ENCODE measurements at regions not wholly inside any gene's neighbourhood (a gene's known extent, or its start where the extent isn't known, plus 50 kb on each side); places are given as distances from the start of the nearest gene placed in this dataset.
"Not testable (repeated sequence)": the region's sequence is repeated elsewhere in the genome, so short reads cannot be mapped to it uniquely, and the experiment has no call there.

DNA sequence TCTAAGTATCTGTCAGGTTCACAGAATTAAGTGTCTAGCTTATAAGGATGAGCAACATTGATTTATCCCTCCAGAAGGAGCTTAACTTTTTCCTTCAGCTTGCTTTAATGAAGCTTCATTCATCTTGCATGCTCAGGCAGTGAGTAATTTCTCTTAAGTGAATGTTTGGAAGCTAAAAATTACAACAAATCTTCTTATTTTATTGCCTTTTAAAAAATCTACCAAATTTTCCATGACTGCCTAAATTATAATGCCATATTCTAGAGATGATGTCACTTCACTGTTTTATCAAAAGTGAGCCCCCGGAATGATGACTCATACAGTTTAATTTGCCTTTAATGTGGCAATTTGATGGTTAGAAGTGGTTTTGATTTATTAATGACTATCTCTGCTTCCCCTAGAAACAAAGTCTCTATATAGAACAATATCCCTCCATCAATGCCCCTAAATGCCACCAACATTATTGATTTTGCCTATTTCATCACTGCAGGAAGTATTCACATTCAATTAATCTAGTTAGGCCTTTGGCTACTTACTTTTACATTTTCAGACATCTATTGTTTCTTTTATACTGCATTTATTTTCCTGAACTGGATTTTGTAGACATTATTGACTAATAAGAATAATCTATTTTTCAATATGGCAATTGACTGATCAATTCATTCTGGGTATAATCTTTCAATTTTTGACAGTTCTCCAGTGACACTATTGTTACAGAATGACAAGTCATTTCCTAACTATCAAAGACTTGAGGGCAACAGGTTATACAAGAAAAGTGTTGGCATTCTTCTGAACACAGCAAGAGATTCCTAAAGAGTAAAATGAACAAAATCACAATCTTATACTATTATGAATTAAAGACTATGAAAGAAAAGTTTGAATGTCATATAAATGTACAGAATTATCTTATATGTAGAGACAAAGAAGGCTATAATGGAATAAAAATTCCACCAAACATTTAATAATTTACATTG lies 139.3 kb upstream of the ODAD2 start:
- no peak for DNase-seq (ENCODE audit: low read depth, low spot score)

DNA sequence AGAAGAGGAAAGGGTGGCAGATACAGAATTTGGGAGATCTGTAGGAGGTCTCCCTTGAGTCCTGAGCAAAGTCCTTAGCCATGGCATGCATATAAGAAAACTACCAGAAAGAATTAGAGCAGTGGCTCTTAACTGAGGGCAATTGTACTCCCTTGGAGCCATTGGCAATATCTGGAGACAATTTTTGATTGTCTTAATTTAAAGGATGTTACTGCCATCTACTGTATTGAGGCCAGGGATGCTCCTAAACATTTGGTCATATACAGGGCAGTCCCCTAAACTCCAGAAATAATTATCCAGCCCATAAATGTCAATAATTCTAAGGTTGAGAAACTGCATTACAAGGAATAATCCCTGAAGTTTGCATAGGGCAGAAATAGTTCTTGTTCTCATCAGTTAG lies 136.4 kb upstream of the ODAD2 start:
- DNase-seq (ENCODE audit: low read depth, low spot score), result no peak

DNA sequence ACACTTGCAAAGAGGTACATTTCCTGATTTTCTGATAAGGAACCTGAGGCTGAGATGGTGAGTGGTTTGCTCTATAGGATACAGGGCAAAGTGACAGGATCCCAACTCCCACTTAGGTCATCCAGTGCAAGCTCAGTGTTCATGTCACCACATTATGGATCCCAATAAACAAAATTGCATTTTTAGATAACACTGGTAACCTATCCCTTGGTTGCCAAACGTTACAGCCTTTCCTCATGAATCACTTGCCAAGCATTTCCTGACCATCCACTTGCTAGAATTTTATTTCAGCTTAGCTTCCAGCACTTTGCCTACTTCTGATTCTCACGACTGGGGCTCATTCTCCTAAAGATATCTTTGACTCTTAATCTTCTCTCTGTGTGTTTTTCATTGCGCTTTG lies 131.4 kb upstream of the ODAD2 start:
- peak; percentile 60 for DNase-seq (ENCODE audit: low read depth, low spot score)

DNA sequence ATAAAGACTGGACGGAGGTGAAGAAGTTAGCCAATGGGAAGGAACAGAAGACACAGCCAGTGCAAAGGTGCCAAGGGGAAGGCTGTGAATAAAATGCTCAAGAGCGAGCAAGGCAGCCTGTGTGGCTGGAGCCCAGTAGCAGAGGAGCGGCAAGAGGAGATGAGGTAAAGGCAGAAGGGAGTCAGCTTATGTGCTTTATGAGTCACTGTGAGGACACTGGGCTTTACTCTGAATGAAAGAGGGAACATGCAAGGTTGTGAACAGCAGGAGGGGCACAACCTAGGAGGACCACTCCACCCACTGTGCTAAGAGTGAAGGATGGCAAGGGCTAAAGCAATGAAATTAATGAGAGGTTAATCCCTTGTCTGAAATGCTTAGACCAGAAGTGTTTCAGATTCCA lies 129.0 kb upstream of the ODAD2 start:
- no peak for DNase-seq (ENCODE audit: low read depth, low spot score)

DNA sequence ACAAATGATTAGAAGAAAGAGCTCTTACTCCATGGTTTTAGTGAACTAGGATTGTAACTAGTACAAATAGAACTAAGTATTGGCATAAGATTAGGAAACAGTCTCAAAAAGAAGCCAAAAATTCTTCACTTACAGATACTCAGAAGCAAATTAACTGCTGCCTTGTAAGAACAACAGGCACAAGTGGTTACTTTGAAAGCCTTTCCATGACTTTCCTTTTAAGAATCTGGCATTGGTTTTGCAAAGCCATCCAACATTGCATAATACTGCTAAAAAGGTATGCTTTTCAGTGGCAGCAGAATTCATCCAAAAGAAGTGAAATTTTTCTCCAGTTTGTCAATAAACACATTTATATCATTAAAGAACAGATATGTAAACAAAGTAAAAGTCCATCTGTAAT lies 126.8 kb upstream of the ODAD2 start:
- DNase-seq (ENCODE audit: low read depth, low spot score), result no peak

DNA sequence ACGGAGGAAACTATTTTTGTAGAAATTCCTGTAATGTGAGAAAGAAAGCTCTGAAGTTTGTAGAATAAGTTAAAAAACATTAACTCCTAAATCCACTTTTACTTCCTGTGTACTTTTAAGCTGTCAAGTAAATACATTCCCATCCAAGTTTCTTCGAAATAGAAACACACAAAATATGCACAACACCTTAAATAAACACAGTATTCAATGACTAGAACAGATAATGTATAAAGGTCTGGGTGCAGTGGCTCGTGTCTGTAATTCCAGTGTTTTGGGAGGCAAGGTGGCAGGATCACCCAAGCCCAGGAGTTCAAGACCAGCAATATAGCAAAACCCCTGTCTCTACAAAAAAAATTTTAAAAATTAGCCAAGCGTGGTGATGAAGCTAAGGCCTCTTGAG lies 121.9 kb upstream of the ODAD2 start:
- no peak for DNase-seq (ENCODE audit: low read depth, low spot score)

DNA sequence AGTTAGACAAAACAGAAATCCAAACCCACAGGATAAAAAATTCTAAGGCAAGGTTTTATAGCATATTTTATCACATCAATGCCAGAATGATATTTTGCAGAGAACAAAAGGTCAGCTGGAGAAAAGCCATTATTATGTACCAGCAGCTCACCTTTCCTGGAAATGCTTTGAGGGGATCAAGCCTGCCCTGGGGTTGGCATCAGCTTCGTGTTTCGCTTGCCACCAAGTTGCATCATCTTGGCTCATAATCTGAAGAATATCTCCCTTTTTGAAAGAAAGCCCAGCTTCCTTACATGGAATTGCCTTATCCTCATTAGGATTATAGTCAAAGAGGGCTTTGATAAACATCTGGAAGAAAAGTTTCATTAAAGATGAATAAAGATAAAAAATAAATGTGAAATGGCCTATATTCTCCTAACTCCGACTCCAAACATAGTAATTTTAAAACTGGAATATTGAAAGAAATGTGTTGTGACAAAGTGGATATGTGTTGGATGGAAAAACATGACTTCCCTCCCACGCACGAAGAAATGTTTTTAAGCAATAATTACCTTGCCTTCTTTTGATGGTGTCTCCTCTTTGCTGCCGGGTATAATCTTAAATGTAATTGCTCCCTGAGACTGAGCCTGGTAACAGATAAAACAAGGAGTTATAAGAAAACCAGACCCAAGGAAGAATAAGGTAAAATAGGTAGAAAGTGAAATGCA lies 121.3 kb upstream of the ODAD2 start:
- no peak for DNase-seq (ENCODE audit: low read depth, low spot score)

DNA sequence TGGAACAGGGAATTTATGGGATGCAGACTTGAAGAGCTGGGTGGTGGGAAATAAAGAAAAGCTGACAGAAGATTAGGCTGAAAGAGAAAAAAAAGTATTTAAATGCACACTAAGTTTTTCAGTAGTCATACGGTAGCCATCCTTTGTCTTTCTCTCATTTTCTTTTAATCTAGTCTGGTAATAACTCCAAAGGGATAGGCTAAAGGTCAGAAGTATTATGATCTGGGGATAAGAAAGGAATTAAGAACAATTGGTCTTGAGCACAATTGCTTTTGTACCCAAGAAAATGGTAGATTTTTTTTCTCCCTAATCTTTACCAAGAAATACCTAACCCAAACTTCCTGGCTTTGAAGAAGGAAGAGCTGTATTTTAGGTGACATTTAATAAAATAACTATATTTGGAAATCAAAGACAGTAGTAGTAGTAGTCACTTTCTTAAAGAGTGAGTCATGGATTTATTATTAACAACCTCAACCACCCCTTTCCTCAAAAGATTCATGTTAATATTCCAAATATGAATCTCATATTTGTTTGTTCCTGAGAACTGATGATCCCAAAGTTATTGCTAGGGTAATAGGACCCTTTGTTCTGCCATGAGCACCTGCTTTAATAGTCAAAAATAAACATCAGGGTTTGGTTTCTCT lies 120.2 kb upstream of the ODAD2 start:
- DNase-seq (ENCODE audit: low read depth, low spot score), result no peak

DNA sequence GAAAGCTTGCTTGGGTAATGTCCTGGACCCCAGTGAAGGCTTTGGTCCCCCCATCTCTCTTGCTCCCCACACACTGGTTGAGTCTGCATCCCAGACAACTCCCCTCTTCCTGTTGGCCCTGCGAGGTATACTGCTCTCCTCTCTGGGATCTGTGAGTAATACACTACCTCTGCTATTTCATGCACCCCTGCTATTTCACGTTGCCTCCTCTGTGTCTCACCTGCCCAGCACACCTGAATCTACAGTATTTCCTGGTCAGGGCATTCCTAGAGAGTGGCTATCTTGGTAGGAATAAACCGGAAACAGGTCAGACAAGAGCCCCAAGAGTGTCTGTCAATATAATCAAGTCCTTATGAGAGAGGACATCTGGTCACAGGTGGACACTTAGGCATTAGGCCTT lies 114.3 kb upstream of the ODAD2 start:
- no peak for DNase-seq (ENCODE audit: low read depth, low spot score)

DNA sequence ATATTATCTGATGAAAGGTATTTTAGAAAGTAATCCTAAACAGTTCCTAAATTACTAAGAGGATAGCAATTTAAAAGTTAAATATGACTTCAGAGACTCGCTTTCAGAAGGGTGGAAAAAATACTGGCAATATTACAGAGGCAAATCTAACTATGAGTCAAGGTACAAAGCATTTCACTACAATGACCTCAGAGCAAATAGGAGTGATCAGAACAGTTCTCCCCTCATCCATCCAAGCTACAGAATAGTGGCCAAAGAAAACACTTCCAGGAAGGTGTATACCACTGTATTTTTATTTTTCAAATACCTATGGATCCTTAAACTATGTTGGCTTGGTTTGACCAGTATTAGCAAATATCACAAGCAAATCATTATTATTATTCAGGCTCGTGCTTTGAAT lies 112.8 kb upstream of the ODAD2 start:
- no peak for DNase-seq (ENCODE audit: low read depth, low spot score)

DNA sequence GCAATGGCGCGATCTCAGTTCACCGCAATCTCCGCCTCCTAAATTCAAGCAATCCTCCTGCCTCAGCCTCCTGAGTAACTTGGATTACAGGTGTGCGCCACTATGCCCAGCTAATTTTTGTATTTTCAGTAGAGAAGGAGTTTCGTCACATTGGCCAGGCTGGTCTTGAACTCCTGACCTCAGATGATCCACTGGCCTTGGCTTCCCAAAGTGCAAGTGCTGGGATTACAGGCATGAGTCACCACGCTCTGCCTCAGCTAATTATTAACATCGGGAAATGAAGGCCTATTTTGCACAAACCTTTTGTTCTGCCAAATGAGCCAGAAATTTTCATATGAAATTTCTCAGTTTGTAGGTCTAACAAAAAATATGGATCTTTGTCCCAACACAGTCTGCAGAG lies 106.7 kb upstream of the ODAD2 start:
- no peak for DNase-seq (ENCODE audit: low read depth, low spot score)

DNA sequence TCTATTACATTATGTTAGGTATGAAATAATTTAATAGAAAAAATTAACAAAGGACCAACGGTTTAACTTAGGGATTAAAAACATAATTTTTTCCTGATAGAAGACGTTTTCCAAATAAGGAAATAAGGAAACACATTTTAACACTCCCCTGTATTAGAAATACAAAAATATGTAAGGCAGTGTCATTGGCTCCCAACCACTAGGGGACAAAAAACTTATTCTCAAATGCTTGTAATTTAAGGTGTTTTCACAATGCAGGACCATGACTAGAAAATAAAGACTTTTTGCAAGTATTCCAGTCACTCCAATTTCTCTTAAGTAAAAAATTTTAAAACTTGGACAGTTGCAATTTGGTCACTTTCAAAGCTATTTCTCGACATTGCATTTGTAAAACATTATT lies 98.8 kb upstream of the ODAD2 start:
- no peak for DNase-seq (ENCODE audit: low read depth, low spot score)

DNA sequence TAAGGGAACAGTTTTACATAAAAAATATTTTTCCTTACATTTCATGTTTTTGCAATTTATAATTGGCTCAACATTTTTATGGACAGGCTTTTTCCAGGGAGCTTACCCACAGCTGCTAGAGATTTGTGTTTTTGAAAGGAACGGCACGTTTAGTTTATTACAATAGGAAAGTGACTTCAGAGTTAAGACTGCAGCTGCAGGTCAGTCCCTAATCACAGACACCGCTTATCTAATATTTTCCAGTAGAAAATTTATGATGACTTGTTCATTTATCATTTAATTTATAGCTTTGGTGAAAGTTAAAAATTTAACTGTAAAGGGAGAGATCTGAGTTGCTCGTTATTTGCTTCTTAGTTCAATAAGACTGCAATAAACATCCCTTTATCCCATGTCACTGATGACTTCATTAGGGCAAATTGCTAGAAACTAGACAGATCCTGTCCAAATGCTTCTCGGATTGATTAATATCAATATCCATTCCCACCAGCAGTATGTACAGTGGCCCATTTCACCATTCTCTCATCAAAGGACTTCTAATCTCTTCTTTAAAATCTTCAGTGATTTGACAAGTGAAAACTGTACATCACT lies 97.0 kb upstream of the ODAD2 start:
- no peak for DNase-seq (ENCODE audit: low read depth, low spot score)

DNA sequence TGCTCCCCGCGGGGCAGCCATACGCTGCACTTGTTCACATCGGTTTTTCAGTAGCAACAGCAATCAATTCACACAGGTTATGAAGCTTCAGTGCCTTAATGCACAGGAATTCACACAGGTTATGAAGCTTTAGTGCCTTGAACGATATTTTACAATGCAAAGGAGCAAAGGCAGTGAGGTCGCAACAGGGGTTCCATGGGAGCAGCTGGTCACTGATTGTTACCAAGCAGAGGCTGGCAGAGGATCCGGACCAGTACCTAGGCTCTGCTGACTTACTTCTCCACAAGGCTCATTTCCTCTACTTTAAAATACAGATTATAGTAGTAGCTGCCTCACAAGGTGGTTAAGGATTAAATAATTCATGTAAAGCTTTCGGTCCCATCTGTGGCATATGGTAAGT lies 95.2 kb upstream of the ODAD2 start:
- DNase-seq (ENCODE audit: low read depth, low spot score), result no peak

DNA sequence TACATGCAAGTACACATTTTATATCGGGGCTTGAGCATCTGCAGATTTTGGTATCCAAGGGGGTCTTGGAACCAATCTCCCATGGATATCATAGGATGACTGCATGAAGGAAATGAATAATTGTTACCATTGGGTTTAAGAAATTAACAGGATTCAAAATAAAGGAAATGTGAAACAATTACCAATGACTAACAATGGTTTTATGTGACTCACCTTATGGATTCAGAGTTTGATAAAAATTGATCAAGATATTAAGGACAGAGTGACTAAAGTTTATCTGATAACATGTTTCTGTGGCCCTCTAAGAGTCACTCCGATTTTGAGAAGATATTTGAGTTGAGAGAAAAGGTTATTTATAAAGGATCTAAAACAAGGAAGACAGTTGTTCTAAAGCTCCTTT lies 93.0 kb upstream of the ODAD2 start:
- DNase-seq (ENCODE audit: low read depth, low spot score), result no peak

DNA sequence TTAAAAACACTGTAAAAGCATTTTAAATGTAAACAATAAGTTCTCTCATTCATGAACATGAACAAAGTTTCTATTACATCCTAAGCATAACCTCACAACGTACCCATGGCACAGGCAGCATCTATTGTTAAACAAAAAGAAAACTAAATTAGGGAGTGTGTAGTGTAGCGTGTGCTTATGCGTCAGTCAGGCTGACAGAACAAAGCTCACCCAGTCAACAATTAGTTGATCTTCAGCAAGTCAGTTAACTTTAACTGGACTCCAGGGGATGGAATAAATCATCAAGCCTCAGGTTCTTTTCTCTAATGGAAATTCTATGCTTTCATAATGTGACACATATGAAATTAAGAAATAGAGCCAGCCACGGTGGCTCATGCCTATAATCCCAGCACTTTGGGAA lies 91.6 kb upstream of the ODAD2 start:
- no peak for DNase-seq (ENCODE audit: low read depth, low spot score)

DNA sequence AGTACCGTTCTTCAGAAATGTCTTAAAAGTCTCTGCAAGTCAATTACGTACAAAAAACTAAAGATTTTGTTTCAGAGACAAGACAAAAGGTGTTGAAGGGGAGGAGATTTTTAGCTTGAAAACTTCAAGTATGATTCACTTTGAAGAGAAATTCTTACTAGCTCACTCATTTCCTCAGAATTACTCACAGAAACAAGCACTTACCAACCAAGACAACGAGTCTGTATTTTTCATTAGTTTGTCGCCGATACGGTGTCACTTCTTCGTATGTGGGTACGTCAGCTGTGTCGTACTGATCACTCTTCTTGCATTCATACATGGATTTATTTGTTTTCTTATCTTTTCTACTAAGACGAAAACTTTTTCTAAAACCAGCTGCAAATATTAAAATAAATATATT lies 90.6 kb upstream of the ODAD2 start:
- DNase-seq (ENCODE audit: low read depth, low spot score), result peak; percentile 67

DNA sequence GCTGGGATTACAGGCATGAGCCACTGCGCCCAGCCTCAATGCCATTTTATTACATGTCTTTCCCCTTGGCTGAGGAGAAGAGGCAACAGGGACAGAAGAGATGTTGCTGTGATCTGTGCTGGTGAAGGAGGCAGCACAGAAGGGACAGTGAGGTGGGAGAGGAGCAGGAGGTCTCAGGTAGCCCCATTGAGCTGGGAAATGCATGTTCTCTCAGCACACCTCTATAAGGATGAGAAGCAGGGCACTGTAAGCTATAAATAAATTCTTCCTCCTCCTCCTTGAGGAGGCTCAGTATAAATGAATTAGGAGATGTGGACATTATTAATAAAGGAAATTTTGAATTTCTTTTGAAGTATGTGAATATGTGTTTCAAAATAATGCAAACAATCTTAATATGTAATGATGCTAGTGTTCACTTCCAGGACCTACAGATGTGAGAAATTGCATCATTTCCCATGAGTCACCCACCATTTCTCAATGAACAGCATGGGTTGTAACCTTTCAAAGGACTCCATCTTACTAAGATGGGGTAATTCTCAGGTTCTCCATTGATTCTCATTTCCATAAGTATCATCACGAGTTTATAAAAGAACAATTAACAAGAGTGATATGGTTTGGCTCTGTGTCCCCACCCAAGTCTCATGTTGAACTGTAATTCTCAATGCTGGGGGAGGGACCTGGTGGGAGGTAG lies 88.9 kb upstream of the ODAD2 start:
- no peak for DNase-seq (ENCODE audit: low read depth, low spot score)

DNA sequence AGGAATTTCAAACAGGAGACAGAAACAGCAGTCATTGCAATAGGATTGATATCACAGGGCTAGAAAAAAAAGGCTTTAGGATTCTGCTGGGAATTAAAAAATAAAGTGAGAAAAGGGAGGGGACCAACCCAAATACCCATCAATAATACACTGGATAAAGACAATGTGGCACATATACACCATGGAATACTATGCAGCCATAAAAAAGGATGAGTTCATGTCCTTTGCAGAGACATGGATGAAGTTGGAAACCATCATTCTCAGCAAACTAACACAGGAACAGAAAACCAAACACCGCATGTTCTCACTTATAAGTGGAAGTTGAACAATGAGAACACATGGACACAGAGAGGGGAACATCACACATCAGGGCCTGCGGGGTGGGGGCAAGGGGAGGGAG lies 86.9 kb upstream of the ODAD2 start:
- not testable (repeated sequence) for DNase-seq (ENCODE audit: low read depth, low spot score)

DNA sequence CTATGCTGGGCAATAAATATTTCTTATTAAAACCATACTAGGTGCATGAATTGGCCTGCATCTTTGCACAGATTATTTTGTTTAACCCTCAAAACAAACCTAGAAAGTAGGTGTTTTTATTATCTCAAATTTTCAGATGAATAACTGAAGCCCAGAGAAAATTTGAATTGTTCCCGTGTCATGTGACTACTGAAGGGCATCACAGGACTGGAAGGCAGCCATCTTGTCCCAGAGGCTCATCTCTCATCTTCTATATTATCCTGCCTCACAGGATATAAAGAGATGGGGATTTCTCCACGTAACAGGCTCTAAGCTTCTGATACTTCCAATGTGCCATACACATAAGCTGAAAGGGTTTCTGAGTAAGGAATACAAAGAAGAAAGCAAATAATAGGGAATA lies 84.0 kb upstream of the ODAD2 start:
- no peak for DNase-seq (ENCODE audit: low read depth, low spot score)

DNA sequence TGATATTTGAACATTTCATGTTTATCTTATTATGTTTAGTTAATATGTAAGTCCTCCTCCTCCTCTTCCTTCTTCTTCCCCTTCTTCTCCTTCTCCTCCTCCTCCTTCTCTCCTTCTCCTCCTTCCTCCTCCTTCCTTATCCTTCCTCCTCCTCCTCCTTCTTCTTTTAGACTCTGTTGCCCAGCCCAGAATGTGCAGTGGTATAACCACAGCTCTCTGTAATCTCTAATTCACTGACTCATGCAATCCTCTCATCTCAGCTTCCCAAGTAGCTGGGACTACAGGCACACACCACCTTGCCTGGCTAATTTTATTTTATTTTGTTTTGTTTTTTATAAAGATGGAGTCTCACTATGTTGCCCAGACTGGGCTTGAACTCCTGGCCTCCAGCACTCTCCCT lies 83.4 kb upstream of the ODAD2 start:
- DNase-seq (ENCODE audit: low read depth, low spot score), result no peak
